Fibroblast of villous mesenchyme (primary cell): ENCODE measurements at regions not wholly inside any gene's neighbourhood (a gene's known extent, or its start where the extent isn't known, plus 50 kb on each side); places are given as distances from the start of the nearest gene placed in this dataset.

Source experiments
- DNase-seq: peaks from one replicate; pipeline ENCODE4 v3.0.0-alpha.2; 2010; ENCODE audit warnings: low read depth
- H3K4me3 ChIP-seq: 2 replicates; pipeline ENCODE4 v1.5.1; 2011; ENCODE audit warnings: low read depth, mild to moderate bottlenecking, low read length
- TF ChIP-seq, protein P1 (sequence below): IDR thresholded peaks from 2 replicates; pipeline ENCODE4 v1.5.1; 2012; ENCODE audit warnings: low read depth, mild to moderate bottlenecking, low read length; ENCODE audit not compliant: insufficient read depth

DNA sequence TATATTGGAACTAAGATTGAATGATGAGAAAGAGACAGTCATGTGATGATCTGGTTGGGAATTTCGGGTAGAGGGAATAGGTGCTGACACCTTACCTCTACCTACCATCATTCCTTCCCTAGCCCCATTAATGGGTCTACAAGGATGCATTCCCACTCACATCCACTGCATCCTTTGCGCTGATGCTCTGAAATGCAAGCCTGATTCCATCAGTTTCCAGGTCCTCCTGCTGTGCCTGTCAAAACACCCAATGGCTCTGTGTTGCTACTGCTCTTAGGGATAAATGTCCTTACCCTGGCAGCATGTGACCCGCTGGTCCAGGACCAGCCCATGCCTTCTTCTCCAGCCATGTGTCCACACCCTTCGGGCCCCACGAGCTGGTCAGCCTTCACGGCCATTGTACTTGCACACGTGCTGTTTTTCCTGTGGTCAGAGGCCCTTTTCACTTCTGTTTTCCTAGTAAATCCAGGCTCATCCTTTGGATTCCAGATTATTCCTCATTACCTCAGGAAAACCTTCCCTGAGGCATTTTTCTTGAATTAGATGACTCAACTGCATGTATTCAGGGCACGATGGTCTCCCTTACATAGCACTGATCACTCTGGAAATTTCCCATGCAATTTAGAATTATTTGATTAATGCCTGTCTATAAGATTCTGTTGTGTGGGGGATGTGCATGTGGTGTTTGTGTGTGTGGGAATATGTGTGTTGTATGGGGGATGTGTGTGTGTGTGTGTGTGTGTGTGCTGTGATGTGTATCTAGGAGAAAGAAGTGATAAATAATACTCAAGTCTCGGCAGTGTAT is 185.0 kb downstream of the DIRAS2 start:
- TF ChIP-seq, protein P1, sequence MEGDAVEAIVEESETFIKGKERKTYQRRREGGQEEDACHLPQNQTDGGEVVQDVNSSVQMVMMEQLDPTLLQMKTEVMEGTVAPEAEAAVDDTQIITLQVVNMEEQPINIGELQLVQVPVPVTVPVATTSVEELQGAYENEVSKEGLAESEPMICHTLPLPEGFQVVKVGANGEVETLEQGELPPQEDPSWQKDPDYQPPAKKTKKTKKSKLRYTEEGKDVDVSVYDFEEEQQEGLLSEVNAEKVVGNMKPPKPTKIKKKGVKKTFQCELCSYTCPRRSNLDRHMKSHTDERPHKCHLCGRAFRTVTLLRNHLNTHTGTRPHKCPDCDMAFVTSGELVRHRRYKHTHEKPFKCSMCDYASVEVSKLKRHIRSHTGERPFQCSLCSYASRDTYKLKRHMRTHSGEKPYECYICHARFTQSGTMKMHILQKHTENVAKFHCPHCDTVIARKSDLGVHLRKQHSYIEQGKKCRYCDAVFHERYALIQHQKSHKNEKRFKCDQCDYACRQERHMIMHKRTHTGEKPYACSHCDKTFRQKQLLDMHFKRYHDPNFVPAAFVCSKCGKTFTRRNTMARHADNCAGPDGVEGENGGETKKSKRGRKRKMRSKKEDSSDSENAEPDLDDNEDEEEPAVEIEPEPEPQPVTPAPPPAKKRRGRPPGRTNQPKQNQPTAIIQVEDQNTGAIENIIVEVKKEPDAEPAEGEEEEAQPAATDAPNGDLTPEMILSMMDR, result no peak
- H3K4me3 ChIP-seq, result no peak overlapping the region
- no peak for DNase-seq

DNA sequence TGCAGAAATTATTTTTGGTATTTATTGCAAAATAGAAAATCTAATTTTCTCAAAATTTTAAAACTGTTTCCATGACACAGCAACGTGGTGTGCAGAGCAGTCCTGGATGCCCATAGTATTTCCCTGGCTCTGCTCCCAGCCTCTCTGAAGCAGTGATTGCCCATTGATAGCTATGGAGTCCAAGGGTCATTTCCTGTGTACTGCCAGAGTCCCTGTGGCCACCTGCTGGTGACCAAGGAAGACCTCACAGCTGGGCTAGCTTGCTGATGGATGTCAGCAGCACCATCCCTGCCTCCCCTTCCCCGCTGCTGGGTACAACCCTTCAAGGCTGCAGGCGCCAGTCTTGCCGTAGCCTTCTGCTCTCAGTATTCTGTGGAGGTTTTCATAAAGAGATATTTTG is 184.1 kb downstream of the DIRAS2 start:
- no peak for DNase-seq
- TF ChIP-seq, protein P1, result no peak
- no peak overlapping the region for H3K4me3 ChIP-seq

GRCh38 chr9:90459321-90459720 is 183.3 kb downstream of the DIRAS2 start:
- no peak overlapping the region for H3K4me3 ChIP-seq
- DNase-seq, result no peak
- TF ChIP-seq, protein P1, result no peak

DNA sequence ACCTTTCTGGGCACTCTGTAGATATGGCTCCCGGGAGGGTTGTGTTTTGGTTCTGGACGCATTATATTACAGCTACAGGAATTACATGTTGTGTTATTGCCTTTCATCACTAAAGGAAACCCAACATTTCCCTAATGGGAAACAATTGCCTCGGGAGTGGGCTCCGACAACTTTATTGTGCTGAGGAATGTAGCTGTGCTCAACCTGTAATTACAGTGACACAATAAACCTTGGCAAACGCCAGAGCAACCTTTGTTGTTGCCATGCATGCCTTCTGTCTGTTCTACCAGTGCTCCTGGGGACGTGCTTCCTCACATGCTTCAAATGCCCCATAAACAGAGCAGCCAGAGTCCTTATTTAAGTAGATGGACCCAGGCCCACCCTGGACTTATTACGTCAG is 182.4 kb downstream of the DIRAS2 start:
- DNase-seq, result no peak
- H3K4me3 ChIP-seq, result no peak overlapping the region
- TF ChIP-seq, protein P1, result no peak

- DNase-seq, result no peak
- TF ChIP-seq, protein P1, result no peak
- H3K4me3 ChIP-seq, result no peak overlapping the region
Measured at GRCh38 chr9:90464978-90465377, 177.6 kb downstream of the DIRAS2 start.

DNA sequence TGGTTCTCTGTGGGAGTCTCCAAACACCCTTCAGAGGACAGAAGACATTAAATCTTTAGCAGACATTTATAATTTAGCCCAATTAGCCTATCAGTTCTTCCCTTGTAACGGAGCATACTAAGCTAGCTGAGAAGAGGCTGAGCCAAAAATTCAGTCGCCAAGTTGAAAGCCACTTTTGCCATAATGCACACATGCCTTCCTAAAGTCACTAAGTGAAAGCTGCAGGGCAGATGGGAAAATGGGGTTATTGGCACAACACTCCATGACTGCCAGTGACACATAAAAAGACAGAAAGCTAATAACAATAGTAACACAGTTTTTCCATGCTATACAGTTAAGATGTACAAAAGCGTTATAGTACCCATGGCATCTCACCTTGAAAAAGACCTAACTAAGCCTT is 176.2 kb downstream of the DIRAS2 start:
- no peak overlapping the region for H3K4me3 ChIP-seq
- TF ChIP-seq, protein P1, result no peak
- no peak for DNase-seq

DNA sequence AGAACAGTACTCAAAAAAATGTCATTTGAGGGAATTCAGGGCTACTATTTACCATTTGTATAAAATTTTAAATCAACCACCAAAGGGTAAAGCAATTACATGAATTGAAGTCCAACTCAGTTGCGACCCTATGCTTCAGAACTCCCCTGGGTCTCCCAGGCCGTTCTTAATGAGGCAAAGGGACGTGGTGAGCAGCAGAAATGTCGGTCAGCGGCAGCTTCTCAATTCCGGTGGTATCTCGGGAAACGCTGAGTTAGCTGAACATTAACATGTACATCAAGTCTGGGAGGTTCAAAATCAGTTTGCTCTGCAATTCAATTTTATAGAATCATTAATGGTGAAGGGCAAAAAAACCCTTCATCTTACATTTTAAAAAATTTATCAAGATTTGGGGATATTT is 173.2 kb downstream of the DIRAS2 start:
- DNase-seq, result no peak
- no peak overlapping the region for H3K4me3 ChIP-seq
- TF ChIP-seq, protein P1, result no peak
